ENCODE measurements at regions not wholly inside any gene's neighbourhood (a gene's known extent, or its start where the extent isn't known, plus 50 kb on each side); places are given as distances from the start of the nearest gene placed in this dataset.

GRCh38 chr18:33875029-33875565, 297.1 kb downstream of the ASXL3 start:
- TF ChIP-seq CTCF (IDR thresholded peaks at IDR 0.05) (no peak), POLR2A (IDR thresholded peaks at IDR 0.05) (no peak)
